ENCODE measurements at regions not wholly inside any gene's neighbourhood (a gene's known extent, or its start where the extent isn't known, plus 50 kb on each side); places are given as distances from the start of the nearest gene placed in this dataset.
"Not testable (repeated sequence)": the region's sequence is repeated elsewhere in the genome, so short reads cannot be mapped to it uniquely, and the experiment has no call there.

DNA sequence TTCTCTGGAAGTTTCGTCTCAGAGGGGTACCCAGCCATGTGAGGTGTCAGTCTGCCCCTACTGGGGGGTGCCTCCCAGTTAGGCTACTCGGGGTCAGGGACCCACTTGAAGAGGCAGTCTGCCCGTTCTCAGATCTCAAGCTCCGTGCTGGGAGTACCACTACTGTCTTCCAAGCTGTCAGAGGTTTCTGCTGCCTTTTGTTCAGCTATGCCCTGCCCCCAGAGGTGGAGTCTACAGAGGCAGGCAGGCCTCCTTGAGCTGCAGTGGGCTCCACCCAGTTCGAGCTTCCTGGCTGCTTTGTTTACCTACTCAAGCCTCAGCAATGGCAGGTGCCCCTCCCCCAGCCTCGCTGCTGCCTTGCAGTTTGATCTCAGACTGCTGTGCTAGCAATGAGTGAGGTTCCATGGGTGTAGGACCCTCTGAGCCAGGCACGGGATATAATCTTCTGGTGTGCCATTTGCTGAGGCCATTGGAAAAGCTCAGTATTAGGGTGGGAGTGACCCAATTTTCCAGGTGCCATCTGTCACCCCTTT, 71.0 kb upstream of the SH3GLB1 start:
- not testable (repeated sequence) for DNase-seq (ENCODE audit: low read depth)

DNA sequence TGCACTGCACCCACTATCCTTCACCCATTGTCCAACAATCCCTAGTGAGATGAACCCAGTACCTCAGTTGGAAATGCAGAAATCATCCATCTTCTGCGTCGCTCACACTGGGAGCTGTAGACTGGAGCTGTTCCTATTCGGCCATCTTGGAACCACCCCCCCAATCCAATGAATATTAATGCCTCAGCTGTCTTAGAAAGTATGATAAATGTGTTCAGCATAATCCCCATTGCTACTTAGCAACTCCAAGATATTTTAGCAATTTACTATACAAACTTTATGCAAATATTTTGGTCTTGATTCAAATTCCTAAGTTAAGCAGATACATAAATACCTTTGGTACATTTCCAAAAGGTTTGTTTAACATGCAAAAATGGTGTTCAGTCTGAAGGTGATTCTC, 70.5 kb upstream of the SH3GLB1 start:
- no peak for DNase-seq (ENCODE audit: low read depth)

DNA sequence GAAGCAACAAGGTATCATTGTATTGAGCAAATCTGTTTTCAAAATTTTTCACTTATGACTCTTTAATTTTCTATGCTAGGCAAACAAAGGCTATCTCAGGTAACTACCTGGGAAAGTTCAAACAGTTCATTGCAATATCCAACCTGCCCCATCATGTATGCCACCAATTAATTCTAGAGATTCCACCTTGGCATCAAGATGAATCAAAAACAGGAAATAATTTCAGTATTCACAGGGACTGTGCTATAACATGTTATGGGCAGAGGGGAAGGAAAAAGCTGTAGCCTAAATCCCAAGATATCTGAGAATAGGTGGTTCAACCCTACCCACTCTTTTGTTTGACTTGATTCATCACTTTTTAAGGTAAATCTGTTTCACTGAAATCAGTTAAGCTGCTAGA, 67.5 kb upstream of the SH3GLB1 start:
- DNase-seq (ENCODE audit: low read depth), result no peak

DNA sequence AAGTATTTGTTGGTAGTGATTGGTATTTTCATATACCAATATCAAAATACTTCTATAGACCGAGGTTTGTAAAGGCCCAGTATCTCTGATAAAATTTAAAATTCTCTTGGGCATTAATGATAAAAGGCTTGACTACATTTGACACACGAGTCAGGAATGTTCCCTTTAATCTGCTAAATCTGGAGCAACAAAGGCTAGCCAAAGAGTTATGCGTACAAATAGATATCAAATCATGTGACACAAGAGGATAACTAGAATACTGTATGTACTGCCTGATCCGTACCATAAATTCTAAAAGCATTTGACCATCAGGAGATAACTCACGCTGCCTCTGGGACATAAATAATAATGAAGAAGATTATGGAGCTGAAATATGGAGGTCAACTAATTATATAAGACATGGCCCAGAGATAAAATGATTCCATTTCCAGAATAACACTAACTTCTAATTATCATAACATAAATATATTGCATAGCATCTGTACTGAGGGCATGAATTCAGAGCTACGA, 64.2 kb upstream of the SH3GLB1 start:
- peak; percentile 80 for DNase-seq (ENCODE audit: low read depth)

DNA sequence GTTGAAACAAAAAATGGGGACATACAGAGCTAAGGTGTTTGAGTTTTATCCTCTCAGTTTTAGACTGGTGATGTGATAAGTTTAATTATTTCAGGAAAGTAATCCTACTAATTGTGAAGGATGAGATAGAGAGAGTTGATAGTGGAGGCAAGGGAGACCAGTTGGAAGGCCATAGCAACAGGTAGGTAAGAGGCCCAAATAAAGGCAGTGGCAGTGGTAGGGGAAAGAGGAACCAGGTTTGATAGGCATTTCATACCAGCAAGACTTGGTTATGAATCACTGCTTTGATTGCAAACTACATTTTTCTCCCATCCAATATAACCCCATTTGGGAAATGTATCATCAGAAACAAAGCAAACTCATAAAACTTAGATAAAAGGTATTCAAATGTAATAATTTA, 63.1 kb upstream of the SH3GLB1 start:
- peak; percentile 9 for DNase-seq (ENCODE audit: low read depth)

DNA sequence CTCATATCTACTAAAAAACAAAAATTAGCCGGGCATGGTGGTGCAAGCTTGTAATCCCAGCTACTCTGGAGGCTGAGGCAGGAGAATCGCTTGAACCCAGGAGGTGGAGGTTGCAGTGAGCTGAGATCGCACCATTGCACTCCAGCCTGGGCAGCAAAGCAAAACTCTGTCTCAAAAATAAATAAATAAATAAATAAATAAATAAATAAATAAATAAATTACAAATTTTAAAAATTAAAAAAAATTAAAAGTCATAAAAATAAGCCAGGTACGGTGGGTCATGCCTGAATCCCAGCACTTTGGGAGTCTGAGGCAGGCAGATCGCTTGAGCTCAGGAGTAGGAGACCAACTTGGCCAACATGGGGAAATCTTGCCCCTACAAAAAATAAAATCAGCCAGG, 59.7 kb upstream of the SH3GLB1 start:
- DNase-seq (ENCODE audit: low read depth), result not testable (repeated sequence)

DNA sequence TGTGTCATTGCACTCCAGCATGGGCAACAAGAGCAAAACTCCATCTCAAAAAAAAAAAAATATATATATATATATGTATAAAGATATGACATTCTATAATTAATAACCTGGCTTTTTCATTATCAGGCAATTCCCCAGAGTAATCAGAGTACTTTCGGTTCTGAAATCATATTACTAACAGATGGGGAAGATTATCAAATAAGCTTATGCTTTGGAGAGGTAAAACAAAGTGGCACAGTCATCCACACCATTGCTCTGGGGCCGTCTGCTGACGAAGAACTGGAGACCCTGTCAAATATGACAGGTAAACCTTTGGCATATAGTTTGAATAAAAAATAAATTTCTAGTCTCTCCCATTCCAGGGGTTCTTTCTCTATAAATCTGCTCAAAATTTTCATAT, 58.5 kb upstream of the SH3GLB1 start:
- no peak for DNase-seq (ENCODE audit: low read depth)

DNA sequence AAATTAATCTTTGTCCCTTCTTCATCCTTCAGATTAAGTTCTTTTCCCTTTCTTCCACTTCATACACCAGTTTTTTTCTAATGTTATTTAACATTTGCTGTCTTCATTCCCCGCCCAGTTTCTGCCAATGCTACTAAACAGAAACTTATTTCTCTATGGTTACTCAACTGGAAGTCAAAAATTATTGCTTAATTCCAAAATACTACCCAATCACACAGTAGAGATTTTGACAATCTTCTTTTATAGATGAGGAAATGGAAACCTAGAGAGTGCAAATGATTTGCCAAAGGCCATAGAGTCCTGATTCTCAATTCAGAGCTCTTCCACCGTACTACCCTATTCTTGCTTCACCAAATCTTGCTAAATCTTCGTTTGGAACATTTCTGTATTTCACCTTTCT, 58.1 kb upstream of the SH3GLB1 start:
- DNase-seq (ENCODE audit: low read depth), result no peak

DNA sequence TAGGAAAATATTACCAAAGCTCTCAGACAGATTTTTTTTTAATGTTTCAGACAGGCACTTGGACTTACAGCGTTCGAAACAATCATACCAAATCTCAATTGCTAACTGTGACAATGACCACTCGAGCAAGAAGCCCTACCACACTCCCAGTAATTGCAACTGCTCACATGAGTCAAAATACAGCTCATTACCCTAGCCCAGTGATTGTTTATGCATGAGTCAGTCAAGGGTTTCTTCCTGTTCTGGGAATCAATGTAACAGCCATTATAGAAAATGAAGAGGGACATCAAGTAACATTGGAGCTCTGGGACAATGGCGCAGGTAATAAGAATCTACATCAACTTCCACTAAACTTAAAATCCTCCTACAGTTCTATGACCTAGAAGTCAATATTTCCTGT, 56.1 kb upstream of the SH3GLB1 start:
- DNase-seq (ENCODE audit: low read depth), result peak; percentile 61

DNA sequence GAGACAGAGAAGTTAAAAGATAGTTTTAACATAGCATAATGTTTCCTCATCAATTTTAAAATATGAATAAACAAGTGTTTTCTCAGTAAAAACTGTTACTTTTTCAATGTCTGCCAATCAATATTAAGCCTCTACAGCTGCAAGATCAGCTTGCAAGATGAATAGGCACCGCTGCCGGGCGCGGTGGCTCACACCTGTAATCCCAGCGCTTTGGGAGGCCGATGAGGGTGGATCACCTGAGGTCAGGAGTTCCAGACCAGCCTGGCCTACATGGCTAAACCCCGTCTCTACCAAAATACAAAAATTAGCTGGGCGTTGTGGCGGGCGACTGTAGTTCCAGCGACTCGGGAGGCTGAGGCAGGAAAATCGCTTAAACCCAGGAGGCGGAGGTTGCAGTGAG, 54.8 kb upstream of the SH3GLB1 start:
- no peak for DNase-seq (ENCODE audit: low read depth)

DNA sequence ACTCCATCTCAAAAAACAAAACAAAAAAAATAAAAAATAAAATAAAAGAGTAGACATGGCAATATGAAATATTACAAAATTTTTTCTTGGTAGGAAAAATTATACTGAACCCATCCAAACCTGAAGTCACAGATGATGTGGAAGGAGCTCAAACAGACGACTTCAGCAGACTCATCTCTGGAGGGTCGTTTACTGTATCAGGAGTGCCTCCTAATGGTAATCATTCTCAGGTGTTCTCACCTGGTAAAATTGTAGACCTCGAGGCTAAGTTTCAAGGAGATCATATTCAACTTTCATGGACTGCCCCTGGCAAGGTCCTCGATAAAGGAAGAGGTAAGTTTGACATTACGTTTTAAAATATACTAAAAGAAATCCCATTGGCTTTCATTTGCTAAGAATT, 54.3 kb upstream of the SH3GLB1 start:
- DNase-seq (ENCODE audit: low read depth), result no peak

All from amniotic epithelial cell (primary cell).